ENCODE measurements at regions not wholly inside any gene's neighbourhood (a gene's known extent, or its start where the extent isn't known, plus 50 kb on each side); places are given as distances from the start of the nearest gene placed in this dataset.
"Not testable (repeated sequence)": the region's sequence is repeated elsewhere in the genome, so short reads cannot be mapped to it uniquely, and the experiment has no call there.

DNA sequence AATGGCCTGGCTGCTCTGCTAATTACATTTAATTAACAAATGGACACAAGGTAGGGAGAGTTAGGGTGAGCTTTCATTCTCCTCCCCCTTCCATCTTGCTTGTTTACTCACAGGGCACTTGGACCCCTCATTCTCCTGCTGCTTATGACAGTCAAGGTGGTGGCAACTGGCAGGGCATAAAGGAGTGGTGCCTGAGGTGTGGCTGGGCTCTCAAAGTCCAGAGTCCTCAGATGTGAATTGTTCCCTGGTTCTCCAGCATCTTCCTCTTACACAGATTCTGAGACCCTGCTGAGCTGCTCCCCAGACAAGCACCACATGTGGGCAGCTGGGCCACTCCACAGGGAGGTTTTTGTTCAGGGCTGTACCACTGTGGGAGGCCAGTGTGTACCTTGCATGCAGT is 552.9 kb downstream of the RPIA start:
- TF ChIP-seq, protein P1, sequence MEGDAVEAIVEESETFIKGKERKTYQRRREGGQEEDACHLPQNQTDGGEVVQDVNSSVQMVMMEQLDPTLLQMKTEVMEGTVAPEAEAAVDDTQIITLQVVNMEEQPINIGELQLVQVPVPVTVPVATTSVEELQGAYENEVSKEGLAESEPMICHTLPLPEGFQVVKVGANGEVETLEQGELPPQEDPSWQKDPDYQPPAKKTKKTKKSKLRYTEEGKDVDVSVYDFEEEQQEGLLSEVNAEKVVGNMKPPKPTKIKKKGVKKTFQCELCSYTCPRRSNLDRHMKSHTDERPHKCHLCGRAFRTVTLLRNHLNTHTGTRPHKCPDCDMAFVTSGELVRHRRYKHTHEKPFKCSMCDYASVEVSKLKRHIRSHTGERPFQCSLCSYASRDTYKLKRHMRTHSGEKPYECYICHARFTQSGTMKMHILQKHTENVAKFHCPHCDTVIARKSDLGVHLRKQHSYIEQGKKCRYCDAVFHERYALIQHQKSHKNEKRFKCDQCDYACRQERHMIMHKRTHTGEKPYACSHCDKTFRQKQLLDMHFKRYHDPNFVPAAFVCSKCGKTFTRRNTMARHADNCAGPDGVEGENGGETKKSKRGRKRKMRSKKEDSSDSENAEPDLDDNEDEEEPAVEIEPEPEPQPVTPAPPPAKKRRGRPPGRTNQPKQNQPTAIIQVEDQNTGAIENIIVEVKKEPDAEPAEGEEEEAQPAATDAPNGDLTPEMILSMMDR (IDR thresholded peaks at IDR 0.05; ENCODE audit: poor library complexity, severe bottlenecking): not testable (repeated sequence)
- not testable (repeated sequence) for TF ChIP-seq POLR2AphosphoS5 (IDR thresholded peaks at IDR 0.05); EZH2 (IDR thresholded peaks at IDR 0.05; ENCODE audit: borderline replicate concordance, insufficient read depth, low read length, poor library complexity, severe bottlenecking); RAD21 (conservative IDR thresholded peaks at IDR 0.05)
- TF ChIP-seq, protein P2, sequence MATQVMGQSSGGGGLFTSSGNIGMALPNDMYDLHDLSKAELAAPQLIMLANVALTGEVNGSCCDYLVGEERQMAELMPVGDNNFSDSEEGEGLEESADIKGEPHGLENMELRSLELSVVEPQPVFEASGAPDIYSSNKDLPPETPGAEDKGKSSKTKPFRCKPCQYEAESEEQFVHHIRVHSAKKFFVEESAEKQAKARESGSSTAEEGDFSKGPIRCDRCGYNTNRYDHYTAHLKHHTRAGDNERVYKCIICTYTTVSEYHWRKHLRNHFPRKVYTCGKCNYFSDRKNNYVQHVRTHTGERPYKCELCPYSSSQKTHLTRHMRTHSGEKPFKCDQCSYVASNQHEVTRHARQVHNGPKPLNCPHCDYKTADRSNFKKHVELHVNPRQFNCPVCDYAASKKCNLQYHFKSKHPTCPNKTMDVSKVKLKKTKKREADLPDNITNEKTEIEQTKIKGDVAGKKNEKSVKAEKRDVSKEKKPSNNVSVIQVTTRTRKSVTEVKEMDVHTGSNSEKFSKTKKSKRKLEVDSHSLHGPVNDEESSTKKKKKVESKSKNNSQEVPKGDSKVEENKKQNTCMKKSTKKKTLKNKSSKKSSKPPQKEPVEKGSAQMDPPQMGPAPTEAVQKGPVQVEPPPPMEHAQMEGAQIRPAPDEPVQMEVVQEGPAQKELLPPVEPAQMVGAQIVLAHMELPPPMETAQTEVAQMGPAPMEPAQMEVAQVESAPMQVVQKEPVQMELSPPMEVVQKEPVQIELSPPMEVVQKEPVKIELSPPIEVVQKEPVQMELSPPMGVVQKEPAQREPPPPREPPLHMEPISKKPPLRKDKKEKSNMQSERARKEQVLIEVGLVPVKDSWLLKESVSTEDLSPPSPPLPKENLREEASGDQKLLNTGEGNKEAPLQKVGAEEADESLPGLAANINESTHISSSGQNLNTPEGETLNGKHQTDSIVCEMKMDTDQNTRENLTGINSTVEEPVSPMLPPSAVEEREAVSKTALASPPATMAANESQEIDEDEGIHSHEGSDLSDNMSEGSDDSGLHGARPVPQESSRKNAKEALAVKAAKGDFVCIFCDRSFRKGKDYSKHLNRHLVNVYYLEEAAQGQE (IDR thresholded peaks at IDR 0.05; ENCODE audit: borderline replicate concordance): not testable (repeated sequence)
